Sigmoid colon (tissue), 3 donors: ENCODE measurements at regions not wholly inside any gene's neighbourhood (a gene's known extent, or its start where the extent isn't known, plus 50 kb on each side); places are given as distances from the start of the nearest gene placed in this dataset.

Experiments
- small RNA-seq, 3 donors: library from RNA; depleted of rRNA; stranded (forward); fragments of <200 nt; gene quantifications; one replicate each; pipeline ENCODE3, GENCODE V24; 2016

Small RNAs in the stretch of these regions (small RNA-seq; reads per million reads assigned to genes)
- gene AC009229.3: 0 reads per million in 3 donors
- 0 reads per million in 3 donors for gene RNU6-951P
